Activated naive CD4-positive, alpha-beta T cell treated with anti-CD3 and anti-CD28 coated beads, Interleukin-2, amount 50 U/mL, for 72 hours (primary cell): ENCODE measurements at regions not wholly inside any gene's neighbourhood (a gene's known extent, or its start where the extent isn't known, plus 50 kb on each side); places are given as distances from the start of the nearest gene placed in this dataset.

Experiments
- ATAC-seq, 2 donors: fragments of 150-1000 bp; cut with Tn5 transposase; 2 replicates each; pipeline ENCODE4 v1.10.0; 2021; ENCODE audit warnings: mild to moderate bottlenecking in 2 of 2, moderate library complexity in 2 of 2
- DNase-seq, 2 donors: peaks; one replicate each; pipeline ENCODE4 v3.0.0; 2021 to 2022; ENCODE audit warnings: low spot score in 2 of 2
- H3K27ac Mint-ChIP-seq, 2 donors: one replicate each; pipeline ENCODE4 v1.8.0; 2022; ENCODE audit warnings: mild to moderate bottlenecking in 2 of 2, mixed read lengths in 2 of 2
- H3K36me3 Mint-ChIP-seq, 2 donors: one replicate each; pipeline ENCODE4 v1.8.0; 2022; ENCODE audit warnings: mixed read lengths in 2 of 2
- H3K9me3 Mint-ChIP-seq, 2 donors: one replicate each; pipeline ENCODE4 v1.8.0; 2022; ENCODE audit warnings: mixed read lengths in 2 of 2

- Mint-ChIP-seq H3K36me3 (peaks cover 9 to 14% of the 10 kb centered on the region in 2 donors), H3K9me3 (peaks cover 5 to 10% of the 10 kb centered on the region in 2 donors), H3K27ac (no peak overlapping the region)
- ATAC-seq (no peak), DNase-seq (no peak)
These were observed 79.0 kb upstream of the TCF7L2 start for GRCh38 chr10:112871021-112871420.

GRCh38 chr10:112872728-112873127 is 77.3 kb upstream of the TCF7L2 start:
- Mint-ChIP-seq H3K9me3 (peaks cover 5% of the 10 kb centered on the region in 2 donors), H3K36me3 (peaks cover 9% of the 10 kb centered on the region in 2 donors)
- ATAC-seq = no peak

GRCh38 chr10:112873541-112873940 is 76.5 kb upstream of the TCF7L2 start:
- peaks cover 9% of the 10 kb centered on the region in 2 donors for H3K36me3 Mint-ChIP-seq
- DNase-seq (no peak), ATAC-seq (peak in 1 of 2 donors; percentile 50)
- H3K9me3 Mint-ChIP-seq = peaks cover 5% of the 10 kb centered on the region in 2 donors
- no peak overlapping the region for H3K27ac Mint-ChIP-seq

More at GRCh38 chr10:112872728-112873127, 77.3 kb upstream of the TCF7L2 start:
- no peak for DNase-seq
- no peak overlapping the region for H3K27ac Mint-ChIP-seq

GRCh38 chr10:112874982-112875381 is 75.1 kb upstream of the TCF7L2 start:
- H3K36me3 Mint-ChIP-seq = peaks cover 9% of the 10 kb centered on the region in 2 donors
- ATAC-seq = no peak
- H3K9me3 Mint-ChIP-seq = peaks cover 5% of the 10 kb centered on the region in 2 donors
- no peak overlapping the region for H3K27ac Mint-ChIP-seq
- no peak for DNase-seq

- Mint-ChIP-seq H3K9me3 (peaks cover 5% of the 10 kb centered on the region in 2 donors), H3K36me3 (peaks cover 9% of the 10 kb centered on the region in 2 donors), H3K27ac (no peak overlapping the region)
- peak in 1 of 2 donors; percentile 85 for ATAC-seq
- DNase-seq = no peak
These were observed 74.4 kb upstream of the TCF7L2 start for GRCh38 chr10:112875476-112876267.

- ATAC-seq (no peak), DNase-seq (no peak)
- no peaks in the 10 kb centered on the region for H3K36me3 Mint-ChIP-seq
- peaks cover 4 to 6% of the 10 kb centered on the region in 2 donors for H3K9me3 Mint-ChIP-seq
- no peak overlapping the region for H3K27ac Mint-ChIP-seq
These were observed 69.2 kb upstream of the TCF7L2 start for GRCh38 chr10:112880633-112881530.

- ATAC-seq (no peak), DNase-seq (no peak)
- no peak overlapping the region for H3K27ac Mint-ChIP-seq
- peaks cover 4 to 6% of the 10 kb centered on the region in 2 donors for H3K9me3 Mint-ChIP-seq
- H3K36me3 Mint-ChIP-seq = no peaks in the 10 kb centered on the region
These were observed 66.5 kb upstream of the TCF7L2 start for GRCh38 chr10:112883360-112884178.

DNA sequence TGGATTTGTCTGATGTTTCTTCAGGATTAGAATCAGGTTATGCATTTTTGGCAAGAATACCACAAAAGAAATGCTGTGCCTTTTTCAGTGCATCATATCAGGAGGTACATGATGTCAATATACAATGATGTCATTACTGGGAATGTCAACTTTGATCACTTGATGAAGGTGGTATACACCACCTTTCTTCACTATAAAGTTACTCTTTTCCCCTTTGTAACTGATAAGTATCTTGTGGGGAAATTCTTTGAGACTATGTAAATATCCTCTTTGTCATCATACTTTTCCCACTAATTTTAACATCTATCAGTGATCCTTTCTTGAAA is 65.9 kb upstream of the TCF7L2 start:
- no peak for ATAC-seq
- DNase-seq = no peak
- Mint-ChIP-seq H3K9me3 (peaks cover 4 to 6% of the 10 kb centered on the region in 2 donors), H3K36me3 (no peaks in the 10 kb centered on the region), H3K27ac (no peak overlapping the region)

- ATAC-seq (no peak), DNase-seq (no peak)
- no peak overlapping the region for H3K27ac Mint-ChIP-seq
- no peaks in the 10 kb centered on the region for H3K36me3 Mint-ChIP-seq
- H3K9me3 Mint-ChIP-seq = peaks cover 4 to 6% of the 10 kb centered on the region in 2 donors
These were observed 63.6 kb upstream of the TCF7L2 start for GRCh38 chr10:112886463-112886862.

DNA sequence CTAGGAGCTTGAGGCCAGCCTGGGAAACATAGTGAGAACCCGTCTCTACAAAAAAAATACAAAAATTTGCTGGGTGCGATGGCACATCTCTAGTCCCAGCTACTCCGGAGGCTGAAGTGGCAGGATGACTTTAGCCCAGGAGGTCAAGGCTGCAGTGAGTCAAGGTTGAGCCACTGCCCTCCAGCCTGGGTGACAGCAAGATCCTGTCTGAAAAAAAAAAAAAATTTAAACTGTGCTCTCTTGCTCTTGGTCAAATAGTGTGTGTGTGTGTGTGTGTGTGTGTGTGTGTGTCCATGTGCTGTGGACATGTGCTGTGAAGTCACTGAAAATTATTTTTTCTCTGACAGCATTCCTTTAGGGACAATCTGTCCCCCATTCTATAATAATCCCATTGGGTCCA is 62.1 kb upstream of the TCF7L2 start:
- H3K27ac Mint-ChIP-seq = no peak overlapping the region
- DNase-seq (no peak), ATAC-seq (no peak)
- H3K9me3 Mint-ChIP-seq = peaks cover 4 to 6% of the 10 kb centered on the region in 2 donors
- no peaks in the 10 kb centered on the region for H3K36me3 Mint-ChIP-seq

- no peak for ATAC-seq
- H3K27ac Mint-ChIP-seq = no peak overlapping the region
- no peaks in the 10 kb centered on the region for H3K36me3 Mint-ChIP-seq
These were observed 54.8 kb upstream of the TCF7L2 start for GRCh38 chr10:112895292-112895691.

GRCh38 chr10:112896273-112896672 is 53.8 kb upstream of the TCF7L2 start:
- ATAC-seq (no peak), DNase-seq (no peak)
- Mint-ChIP-seq H3K27ac (no peak overlapping the region), H3K36me3 (no peaks in the 10 kb centered on the region), H3K9me3 (no peaks in the 10 kb centered on the region)

More at GRCh38 chr10:112895292-112895691, 54.8 kb upstream of the TCF7L2 start:
- no peak for DNase-seq
- no peaks in the 10 kb centered on the region for H3K9me3 Mint-ChIP-seq

GRCh38 chr10:112896722-112897121 is 53.3 kb upstream of the TCF7L2 start:
- Mint-ChIP-seq H3K9me3 (no peaks in the 10 kb centered on the region), H3K27ac (no peak overlapping the region), H3K36me3 (no peaks in the 10 kb centered on the region)
- ATAC-seq (no peak), DNase-seq (no peak)

GRCh38 chr10:112898540-112899390 is 51.3 kb upstream of the TCF7L2 start:
- H3K9me3 Mint-ChIP-seq = no peaks in the 10 kb centered on the region
- DNase-seq (no peak), ATAC-seq (no peak)
- no peak overlapping the region for H3K27ac Mint-ChIP-seq
- H3K36me3 Mint-ChIP-seq = no peaks in the 10 kb centered on the region

DNA sequence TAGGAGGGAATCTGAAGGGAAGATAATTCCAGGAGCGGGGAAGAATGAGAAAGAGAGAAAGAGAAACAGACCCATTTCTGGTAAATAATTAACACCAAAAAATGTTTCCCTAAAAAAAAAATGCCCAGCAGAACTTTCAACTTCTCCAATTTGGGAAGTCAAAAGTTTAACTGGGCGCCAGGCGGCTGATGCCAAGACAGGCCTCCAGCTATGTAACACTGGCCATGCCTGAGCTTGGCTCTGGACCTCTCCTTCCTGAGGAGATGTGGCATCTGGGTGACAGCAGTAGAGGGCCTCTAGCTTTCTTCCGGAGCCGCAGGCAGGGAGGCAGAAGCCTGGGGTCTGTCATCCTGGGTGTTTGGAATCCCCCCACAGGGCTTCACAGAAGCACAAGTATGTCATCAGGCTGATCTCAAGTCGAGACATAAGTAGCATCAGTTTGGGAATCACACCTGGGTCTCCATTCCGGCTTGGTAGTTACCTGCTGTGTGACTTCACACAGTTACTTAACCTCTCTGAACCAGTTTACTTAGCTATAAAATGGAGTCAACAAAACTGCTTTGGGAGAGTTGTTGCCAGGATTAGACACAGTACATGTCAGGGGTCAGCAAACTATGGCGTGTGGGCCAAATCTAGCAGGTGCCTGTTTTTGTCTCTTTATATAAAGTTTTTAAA is 50.5 kb upstream of the TCF7L2 start:
- DNase-seq (no peak), ATAC-seq (no peak)
- Mint-ChIP-seq H3K9me3 (no peaks in the 10 kb centered on the region), H3K27ac (no peak overlapping the region), H3K36me3 (no peaks in the 10 kb centered on the region)
